AG09319 (cell line): ENCODE measurements at regions not wholly inside any gene's neighbourhood (a gene's known extent, or its start where the extent isn't known, plus 50 kb on each side); places are given as distances from the start of the nearest gene placed in this dataset.

ENCODE experiments used
- DNase-seq: peaks from one replicate; pipeline ENCODE4 v3.0.0-alpha.2; 2010; ENCODE audit warnings: low read depth; ENCODE audit errors: extremely low read depth
- CTCF ChIP-seq: IDR thresholded peaks from 2 replicates; pipeline ENCODE4 v1.5.1; 2011; ENCODE audit warnings: low read depth, mild to moderate bottlenecking, inconsistent platforms, low read length, moderate library complexity

GRCh38 chr20:63118303-63119120, 97.4 kb downstream of the YTHDF1 start:
- no peak for TF ChIP-seq CTCF
- no peak for DNase-seq

GRCh38 chr20:63117661-63118302, 98.1 kb downstream of the YTHDF1 start:
- no peak for DNase-seq
- no peak for TF ChIP-seq CTCF

GRCh38 chr20:63117151-63117550, 98.8 kb downstream of the YTHDF1 start:
- TF ChIP-seq CTCF = no peak
- DNase-seq = no peak

GRCh38 chr20:63116412-63117106, 99.4 kb downstream of the YTHDF1 start:
- no peak for DNase-seq

GRCh38 chr20:63115651-63116411, 100.1 kb downstream of the YTHDF1 start:
- DNase-seq = no peak

More at GRCh38 chr20:63116412-63117106, 99.4 kb downstream of the YTHDF1 start:
- TF ChIP-seq CTCF = no peak

GRCh38 chr20:63114693-63115311, 101.1 kb downstream of the YTHDF1 start:
- TF ChIP-seq CTCF = no peak
- no peak for DNase-seq

More at GRCh38 chr20:63115651-63116411, 100.1 kb downstream of the YTHDF1 start:
- no peak for TF ChIP-seq CTCF
